CD4-positive, alpha-beta memory T cell (primary cell): ENCODE measurements at regions not wholly inside any gene's neighbourhood (a gene's known extent, or its start where the extent isn't known, plus 50 kb on each side); places are given as distances from the start of the nearest gene placed in this dataset.

ENCODE experiments used
- CTCF ChIA-PET: fragments of 350-600 bp; sonication (Branson Sonifier 250); formaldehyde crosslinking; loops from one replicate; lab custom pipeline; 2021; ENCODE audit warnings: inconsistent platforms; ENCODE audit not compliant: partially characterized antibody; lab: Charles Lee
- POLR2A ChIA-PET: fragments of 350-600 bp; sonication (Branson Sonifier 250); formaldehyde crosslinking; loops from one replicate; lab custom pipeline; 2021; ENCODE audit not compliant: partially characterized antibody; lab: Charles Lee
- DNase-seq, 5 donors: peaks; one replicate each; pipeline versions ENCODE4 v3.0.0 to v3.0.0-alpha.2; 2020 to 2022; ENCODE audit warnings: mixed read lengths in 1 of 5
- H3K27ac ChIP-seq: one replicate; pipeline ENCODE4 v1.7.0; 2013; ENCODE audit warnings: low read depth, low read length
- H3K27me3 ChIP-seq: 2 replicates; pipeline ENCODE4 v1.7.0; 2013; ENCODE audit warnings: mild to moderate bottlenecking, low read length, moderate library complexity; ENCODE audit not compliant: insufficient read depth
- H3K36me3 ChIP-seq: 2 replicates; pipeline ENCODE4 v1.7.0; 2013; ENCODE audit warnings: mild to moderate bottlenecking, low read length, moderate library complexity; ENCODE audit not compliant: insufficient read depth
- H3K4me1 ChIP-seq: 2 replicates; pipeline ENCODE4 v1.7.0; 2013; ENCODE audit warnings: mild to moderate bottlenecking, low read length, moderate library complexity; ENCODE audit not compliant: insufficient read depth
- H3K4me3 ChIP-seq, 2 donors: one replicate each; pipeline ENCODE4 v1.7.0; 2013; ENCODE audit warnings: low read length in 2 of 2, mild to moderate bottlenecking in 1 of 2
- H3K9me3 ChIP-seq, 2 donors: one replicate each; pipeline ENCODE4 v1.7.0; 2013; ENCODE audit warnings: low read length in 2 of 2, control low read depth in 1 of 2; ENCODE audit not compliant: control insufficient read depth in 1 of 2
- H3K27ac Mint-ChIP-seq, 7 donors: one replicate each; pipeline ENCODE4 v1.8.0; 2020 to 2021; ENCODE audit warnings: mixed read lengths in 7 of 7, mild to moderate bottlenecking in 6 of 7, inconsistent platforms in 3 of 7, moderate library complexity in 3 of 7
- H3K27me3 Mint-ChIP-seq, 2 donors: one replicate each; pipeline ENCODE4 v1.8.0; 2020 to 2021; ENCODE audit warnings: mixed read lengths in 2 of 2
- H3K36me3 Mint-ChIP-seq, 2 donors: one replicate each; pipeline ENCODE4 v1.8.0; 2020 to 2021; ENCODE audit warnings: mixed read lengths in 2 of 2, inconsistent platforms in 1 of 2, mild to moderate bottlenecking in 1 of 2
- H3K4me1 Mint-ChIP-seq, 4 donors: one replicate each; pipeline ENCODE4 v1.8.0; 2020 to 2021; ENCODE audit warnings: mixed read lengths in 4 of 4, mild to moderate bottlenecking in 1 of 4
- H3K4me3 Mint-ChIP-seq, 8 donors: one replicate each; pipeline ENCODE4 v1.8.0; 2020 to 2021; ENCODE audit warnings: mixed read lengths in 8 of 8, mild to moderate bottlenecking in 7 of 8, moderate library complexity in 6 of 8, inconsistent platforms in 3 of 8
- H3K9me3 Mint-ChIP-seq, 8 donors: one replicate each; pipeline ENCODE4 v1.8.0; 2020 to 2021; ENCODE audit warnings: mixed read lengths in 8 of 8, mild to moderate bottlenecking in 5 of 8, inconsistent platforms in 3 of 8, moderate library complexity in 1 of 8
- intact Hi-C: fragments of 100-400 bp; cut with micrococcal nuclease; formaldehyde crosslinking; loops from one replicate; pipeline ENCODE4 v1.15.1; 2023

GRCh38 chr6:156098839-156099238 lies 643.2 kb upstream of the NOX3 start:
- H3K27me3 Mint-ChIP-seq: no peaks in the 10 kb centered on the region
- H3K4me1 ChIP-seq: no peaks in the 10 kb centered on the region
- H3K4me3 ChIP-seq: no peak overlapping the region
- no peak overlapping the region for H3K4me3 Mint-ChIP-seq
- DNase-seq: no peak
- POLR2A ChIA-PET: no interaction called here
- H3K27ac Mint-ChIP-seq: no peak overlapping the region
- CTCF ChIA-PET: no interaction called here
- no peaks in the 10 kb centered on the region for H3K27me3 ChIP-seq
- H3K36me3 ChIP-seq: no peaks in the 10 kb centered on the region
- H3K4me1 Mint-ChIP-seq: peaks cover 0 to 3% (median 0%) of the 10 kb centered on the region in 4 donors
- intact Hi-C loops: no loop called here
- H3K9me3 Mint-ChIP-seq: peaks cover 0 to 5% (median 1%) of the 10 kb centered on the region in 8 donors
- no peaks in the 10 kb centered on the region for H3K36me3 Mint-ChIP-seq
- H3K9me3 ChIP-seq: no peaks in the 10 kb centered on the region
- no peak overlapping the region for H3K27ac ChIP-seq

DNA sequence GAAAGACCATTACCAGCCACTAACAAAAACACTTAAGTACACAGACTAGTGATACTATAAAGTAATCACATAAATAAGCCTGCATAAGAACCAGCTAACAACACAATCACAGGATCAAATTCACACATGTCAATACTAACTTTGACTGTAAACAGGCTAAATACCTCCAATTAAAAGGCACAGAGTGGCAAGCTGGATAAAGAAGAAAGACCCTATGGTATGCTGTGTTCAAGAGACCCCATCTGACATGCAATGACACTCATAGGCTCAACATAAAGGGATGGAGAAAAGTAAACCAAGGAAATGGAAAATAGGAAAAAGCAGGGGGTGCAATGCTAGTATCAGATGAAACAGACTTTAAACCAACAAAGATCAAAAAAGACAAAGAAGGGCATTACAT lies 631.8 kb upstream of the NOX3 start:
- H3K36me3 ChIP-seq: no peaks in the 10 kb centered on the region
- no peaks in the 10 kb centered on the region for H3K4me1 ChIP-seq
- Mint-ChIP-seq H3K4me3 (no peak overlapping the region), H3K9me3 (peaks cover 10 to 58% (median 39%) of the 10 kb centered on the region in 8 donors), H3K27me3 (peaks cover 0 to 2% of the 10 kb centered on the region in 2 donors), H3K27ac (peak overlapping the region in 1 of 7 donors; percentile 31), H3K36me3 (peaks cover 9 to 10% of the 10 kb centered on the region in 2 donors), H3K4me1 (no peaks in the 10 kb centered on the region)
- POLR2A ChIA-PET: no interaction called here
- CTCF ChIA-PET: no interaction called here
- H3K9me3 ChIP-seq: no peaks in the 10 kb centered on the region
- no peak for DNase-seq
- H3K27ac ChIP-seq: no peak overlapping the region
- no peaks in the 10 kb centered on the region for H3K27me3 ChIP-seq
- intact Hi-C loops: no loop called here
- no peak overlapping the region for H3K4me3 ChIP-seq

DNA sequence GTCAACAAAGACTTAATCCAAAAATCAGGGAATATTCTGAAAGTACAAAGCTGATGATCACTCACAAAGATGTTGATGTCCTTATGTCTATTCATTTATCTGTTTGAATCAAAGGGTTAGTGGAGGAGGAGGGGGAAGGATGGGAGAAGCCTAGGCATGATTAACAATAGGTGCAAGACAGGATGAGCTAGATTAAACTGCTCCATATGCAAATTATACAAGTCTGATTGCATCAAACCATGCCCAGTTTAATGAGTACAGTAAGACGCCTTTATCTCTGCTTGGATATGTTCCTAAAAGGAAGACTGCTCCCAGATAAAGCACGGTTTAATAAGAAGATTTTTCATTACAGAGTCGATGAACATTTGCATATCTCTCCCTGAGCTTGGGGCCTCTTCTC lies 626.4 kb upstream of the NOX3 start:
- Histone ChIP-seq H3K36me3 (no peaks in the 10 kb centered on the region), H3K27me3 (no peaks in the 10 kb centered on the region), H3K9me3 (no peaks in the 10 kb centered on the region), H3K27ac (no peak overlapping the region), H3K4me1 (no peaks in the 10 kb centered on the region), H3K4me3 (no peak overlapping the region)
- H3K4me3 Mint-ChIP-seq: no peak overlapping the region
- H3K4me1 Mint-ChIP-seq: peaks cover 0 to 5% (median 0%) of the 10 kb centered on the region in 4 donors
- peaks cover 1 to 4% of the 10 kb centered on the region in 2 donors for H3K36me3 Mint-ChIP-seq
- H3K9me3 Mint-ChIP-seq: peaks cover 2 to 16% (median 6%) of the 10 kb centered on the region in 8 donors
- ChIA-PET CTCF (no interaction called here), POLR2A (no interaction called here)
- intact Hi-C loops: no loop called here
- peaks cover 0 to 2% of the 10 kb centered on the region in 2 donors for H3K27me3 Mint-ChIP-seq
- no peak overlapping the region for H3K27ac Mint-ChIP-seq
- no peak for DNase-seq

DNA sequence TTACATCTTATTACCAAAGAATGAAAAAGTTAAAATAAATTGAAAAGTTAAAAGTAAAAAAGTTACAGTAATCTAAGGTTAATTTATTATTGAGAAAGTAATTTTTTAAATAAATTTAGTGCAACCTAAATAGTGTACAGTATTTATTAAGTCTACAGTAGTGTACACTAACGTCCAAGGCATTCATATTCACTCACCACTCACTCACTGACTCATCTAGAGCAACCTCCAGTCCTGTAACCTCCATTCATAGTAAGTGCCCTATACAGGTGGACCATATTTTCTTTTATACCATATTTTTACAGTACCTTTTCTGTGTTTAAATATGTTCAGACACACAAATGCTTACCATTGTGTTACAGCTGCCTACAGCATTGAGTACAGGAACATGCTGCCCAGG lies 624.7 kb upstream of the NOX3 start:
- H3K36me3 ChIP-seq: no peaks in the 10 kb centered on the region
- no peak overlapping the region for H3K27ac ChIP-seq
- no peaks in the 10 kb centered on the region for H3K27me3 ChIP-seq
- POLR2A ChIA-PET: no interaction called here
- no peaks in the 10 kb centered on the region for H3K9me3 ChIP-seq
- no peak overlapping the region for H3K4me3 ChIP-seq
- no peaks in the 10 kb centered on the region for H3K27me3 Mint-ChIP-seq
- H3K27ac Mint-ChIP-seq: no peak overlapping the region
- intact Hi-C loops: no loop called here
- CTCF ChIA-PET: no interaction called here
- H3K4me1 Mint-ChIP-seq: peaks cover 0 to 5% (median 0%) of the 10 kb centered on the region in 4 donors
- H3K4me3 Mint-ChIP-seq: no peak overlapping the region
- DNase-seq: no peak
- H3K4me1 ChIP-seq: no peaks in the 10 kb centered on the region
- peaks cover 0 to 5% (median 0%) of the 10 kb centered on the region in 8 donors for H3K9me3 Mint-ChIP-seq
- no peaks in the 10 kb centered on the region for H3K36me3 Mint-ChIP-seq

- intact Hi-C loops: no loop called here
- Mint-ChIP-seq H3K9me3 (no peaks in the 10 kb centered on the region), H3K27me3 (peaks cover 0 to 2% of the 10 kb centered on the region in 2 donors), H3K27ac (no peak overlapping the region), H3K4me1 (no peaks in the 10 kb centered on the region), H3K4me3 (no peak overlapping the region), H3K36me3 (peaks cover 0 to 2% of the 10 kb centered on the region in 2 donors)
- Histone ChIP-seq H3K36me3 (no peaks in the 10 kb centered on the region), H3K27ac (no peak overlapping the region), H3K27me3 (no peaks in the 10 kb centered on the region), H3K9me3 (no peaks in the 10 kb centered on the region), H3K4me3 (no peak overlapping the region), H3K4me1 (no peaks in the 10 kb centered on the region)
- ChIA-PET CTCF (no interaction called here), POLR2A (no interaction called here)
- no peak for DNase-seq
These were observed 613.2 kb upstream of the NOX3 start for GRCh38 chr6:156068881-156069280.

- intact Hi-C loops: no loop called here
- Histone ChIP-seq H3K27me3 (no peaks in the 10 kb centered on the region), H3K9me3 (no peaks in the 10 kb centered on the region), H3K36me3 (no peaks in the 10 kb centered on the region), H3K4me1 (no peaks in the 10 kb centered on the region), H3K4me3 (no peak overlapping the region), H3K27ac (no peak overlapping the region)
- no peaks in the 10 kb centered on the region for H3K27me3 Mint-ChIP-seq
- no peak for DNase-seq
- H3K9me3 Mint-ChIP-seq: peaks cover 0 to 2% (median 0%) of the 10 kb centered on the region in 8 donors
- H3K4me1 Mint-ChIP-seq: no peaks in the 10 kb centered on the region
- no peak overlapping the region for H3K4me3 Mint-ChIP-seq
- H3K36me3 Mint-ChIP-seq: peaks cover 0 to 4% of the 10 kb centered on the region in 2 donors
- POLR2A ChIA-PET: no interaction called here
- CTCF ChIA-PET: no interaction called here
- no peak overlapping the region for H3K27ac Mint-ChIP-seq
These were observed 610.2 kb upstream of the NOX3 start for GRCh38 chr6:156065849-156066248.

DNA sequence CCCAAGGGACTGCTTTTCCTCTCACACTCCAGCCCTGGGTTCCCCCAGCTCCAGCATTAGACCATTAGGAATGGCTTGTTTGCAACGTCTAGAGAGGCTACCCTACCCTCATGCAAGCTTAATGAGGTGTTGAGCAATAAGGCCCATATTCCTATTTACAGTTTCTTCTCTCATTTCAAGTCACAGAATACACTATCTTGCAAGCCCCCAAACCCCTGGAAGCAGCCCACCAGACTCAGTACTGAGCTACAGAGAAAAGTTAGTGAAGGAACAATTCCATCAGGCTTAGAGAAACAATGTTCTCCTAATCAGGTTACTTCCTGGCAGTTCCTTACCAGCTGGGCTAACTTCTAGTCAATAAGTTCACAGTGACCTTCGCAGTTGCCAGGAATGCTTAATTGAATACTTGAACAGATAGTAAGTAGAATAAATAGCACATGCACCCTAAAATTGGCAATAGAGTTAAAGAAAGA lies 606.5 kb upstream of the NOX3 start:
- no peak overlapping the region for H3K27ac Mint-ChIP-seq
- H3K4me3 Mint-ChIP-seq: no peak overlapping the region
- ChIA-PET POLR2A (no interaction called here), CTCF (no interaction called here)
- no peak overlapping the region for H3K4me3 ChIP-seq
- H3K9me3 Mint-ChIP-seq: peaks cover 0 to 9% (median 4%) of the 10 kb centered on the region in 8 donors
- no peaks in the 10 kb centered on the region for H3K4me1 ChIP-seq
- no peak overlapping the region for H3K27ac ChIP-seq
- intact Hi-C loops: no loop called here
- H3K9me3 ChIP-seq: no peaks in the 10 kb centered on the region
- peaks cover 0 to 7% (median 1%) of the 10 kb centered on the region in 4 donors for H3K4me1 Mint-ChIP-seq
- no peaks in the 10 kb centered on the region for H3K27me3 ChIP-seq
- peaks cover 0 to 1% of the 10 kb centered on the region in 2 donors for H3K27me3 Mint-ChIP-seq
- H3K36me3 ChIP-seq: no peaks in the 10 kb centered on the region
- H3K36me3 Mint-ChIP-seq: peaks cover 0 to 8% of the 10 kb centered on the region in 2 donors
- DNase-seq: no peak
